ENCODE measurements at regions not wholly inside any gene's neighbourhood (a gene's known extent, or its start where the extent isn't known, plus 50 kb on each side); places are given as distances from the start of the nearest gene placed in this dataset.
"Not testable (repeated sequence)": the region's sequence is repeated elsewhere in the genome, so short reads cannot be mapped to it uniquely, and the experiment has no call there.

- TF ChIP-seq CTCF (IDR thresholded peaks at IDR 0.05; ENCODE audit: extremely low read depth, insufficient read depth, missing control alignments): no peak
- DNase-seq (ENCODE audit: low spot score): no peak
- in situ Hi-C loops (cut with MboI; ENCODE audit: low pct_unique_long_range_greater_than_20kb, low sequenced_read_pairs, unreplicated experiment): no loop called here
These were observed 810.4 kb downstream of the METTL4 start for GRCh38 chr18:1760901-1761300.

GRCh38 chr18:1774261-1774660 is 797.0 kb downstream of the METTL4 start:
- no peak for DNase-seq (ENCODE audit: low spot score)
- in situ Hi-C loops (cut with MboI; ENCODE audit: low pct_unique_long_range_greater_than_20kb, low sequenced_read_pairs, unreplicated experiment): no loop called here
- TF ChIP-seq CTCF (IDR thresholded peaks at IDR 0.05; ENCODE audit: extremely low read depth, insufficient read depth, missing control alignments): no peak

- no peak for TF ChIP-seq CTCF (IDR thresholded peaks at IDR 0.05; ENCODE audit: extremely low read depth, insufficient read depth, missing control alignments)
- in situ Hi-C loops (cut with MboI; ENCODE audit: low pct_unique_long_range_greater_than_20kb, low sequenced_read_pairs, unreplicated experiment): no loop called here
- DNase-seq (ENCODE audit: low spot score): no peak
These were observed 793.5 kb downstream of the METTL4 start for GRCh38 chr18:1777843-1778242.

GRCh38 chr18:1778496-1779178 is 792.7 kb downstream of the METTL4 start:
- DNase-seq (ENCODE audit: low spot score): no peak
- no peak for TF ChIP-seq CTCF (IDR thresholded peaks at IDR 0.05; ENCODE audit: extremely low read depth, insufficient read depth, missing control alignments)
- in situ Hi-C loops (cut with MboI; ENCODE audit: low pct_unique_long_range_greater_than_20kb, low sequenced_read_pairs, unreplicated experiment): no loop called here

- DNase-seq (ENCODE audit: low spot score): no peak
- no peak for TF ChIP-seq CTCF (IDR thresholded peaks at IDR 0.05; ENCODE audit: extremely low read depth, insufficient read depth, missing control alignments)
- in situ Hi-C loops (cut with MboI; ENCODE audit: low pct_unique_long_range_greater_than_20kb, low sequenced_read_pairs, unreplicated experiment): no loop called here
These were observed 791.7 kb downstream of the METTL4 start for GRCh38 chr18:1779587-1779986.

- TF ChIP-seq CTCF (IDR thresholded peaks at IDR 0.05; ENCODE audit: extremely low read depth, insufficient read depth, missing control alignments): no peak
- no peak for DNase-seq (ENCODE audit: low spot score)
- in situ Hi-C loops (cut with MboI; ENCODE audit: low pct_unique_long_range_greater_than_20kb, low sequenced_read_pairs, unreplicated experiment): no loop called here
These were observed 787.2 kb downstream of the METTL4 start for GRCh38 chr18:1784113-1784512.

GRCh38 chr18:1785980-1786379 is 785.3 kb downstream of the METTL4 start:
- DNase-seq (ENCODE audit: low spot score); in situ Hi-C loops (cut with MboI; ENCODE audit: low pct_unique_long_range_greater_than_20kb, low sequenced_read_pairs, unreplicated experiment): not testable (repeated sequence)

Measured in GM13977 (cell line).